Hematopoietic multipotent progenitor cell treated with erythropoietin and hydrocortisone succinate and interleukin-3 and kit ligand, for 17 days (in vitro differentiated cells): ENCODE measurements at regions not wholly inside any gene's neighbourhood (a gene's known extent, or its start where the extent isn't known, plus 50 kb on each side); places are given as distances from the start of the nearest gene placed in this dataset.
"Not testable (repeated sequence)": the region's sequence is repeated elsewhere in the genome, so short reads cannot be mapped to it uniquely, and the experiment has no call there.

Source experiments
- DNase-seq: peaks from one replicate; pipeline ENCODE4 v3.0.0-alpha.2; 2015; ENCODE audit warnings: low spot score

- not testable (repeated sequence) for DNase-seq
These were observed 52.1 kb upstream of the SEPTIN5 start for GRCh38 chr22:19662049-19662684.

DNA sequence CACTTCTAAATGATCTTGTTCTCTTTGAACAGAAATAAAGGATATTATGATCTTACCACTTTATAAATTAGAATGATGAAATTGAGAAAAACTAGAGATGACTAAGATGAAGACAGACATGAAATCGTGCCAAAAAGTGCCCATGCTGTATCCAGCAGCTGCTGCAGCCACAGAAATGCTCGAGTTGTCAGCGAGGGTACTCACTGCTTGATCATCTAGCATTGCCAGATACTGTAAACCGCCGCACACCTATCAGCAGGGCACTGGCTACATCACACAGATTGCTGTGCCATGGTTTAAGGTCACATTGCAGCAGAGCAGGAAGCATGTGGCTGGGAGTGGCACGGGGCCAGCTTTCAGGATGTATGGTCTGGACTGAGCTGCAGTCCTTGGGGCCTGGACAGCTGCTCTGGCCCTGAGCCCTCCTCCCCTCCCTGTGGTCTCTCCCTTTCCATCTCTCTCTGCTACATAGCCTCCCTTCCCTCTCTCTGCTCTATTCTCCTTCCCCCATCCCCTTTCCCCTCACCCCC, 51.0 kb upstream of the SEPTIN5 start:
- no peak for DNase-seq

DNA sequence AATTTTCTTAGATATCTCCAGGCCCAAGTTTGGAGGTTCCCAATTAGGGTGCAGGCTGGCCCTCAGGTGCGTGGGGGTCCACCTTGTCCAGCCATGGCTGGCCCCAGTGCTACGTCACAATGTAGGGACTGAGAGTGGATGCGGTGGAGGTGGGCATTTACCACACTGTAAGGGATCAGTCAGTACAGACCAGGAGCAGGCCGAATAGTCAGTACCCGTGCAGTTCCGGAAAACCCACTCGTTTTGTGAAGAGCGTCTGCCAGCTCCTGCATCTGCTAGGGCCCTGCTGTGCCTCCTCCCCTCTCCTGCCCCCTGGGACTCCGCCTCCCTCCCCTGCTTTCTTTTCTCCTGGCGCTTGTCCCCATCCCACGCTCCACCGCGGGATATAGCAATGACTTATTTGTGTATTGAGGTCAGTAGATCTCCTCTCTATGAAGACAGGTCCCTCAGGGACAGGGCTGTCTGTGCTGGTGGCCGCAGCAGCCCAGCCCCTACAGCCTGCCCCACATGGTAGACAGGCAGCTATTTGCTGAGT, 50.4 kb upstream of the SEPTIN5 start:
- no peak for DNase-seq

DNA sequence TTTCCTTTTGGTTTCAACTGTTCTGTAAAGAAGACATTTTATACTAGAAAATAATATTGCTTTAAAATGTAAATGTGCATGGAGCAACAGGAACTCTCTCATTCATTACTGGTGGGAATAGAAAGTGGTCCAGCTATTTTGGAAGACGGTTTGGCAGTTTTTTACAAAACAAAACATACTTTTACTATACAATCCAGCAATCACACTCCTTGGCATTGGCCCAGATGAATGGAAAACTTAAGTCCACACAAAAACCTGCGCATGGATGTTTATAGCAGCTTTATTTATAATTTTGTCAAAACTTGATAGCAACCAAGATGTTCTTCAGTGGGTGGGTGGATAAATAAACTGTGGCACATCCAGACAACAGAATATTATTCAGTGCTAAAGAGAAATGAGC, 49.9 kb upstream of the SEPTIN5 start:
- no peak for DNase-seq
